NCI-H446 treated with DMSO at 0.1 percent for 48 hours (cell line): ENCODE measurements at regions not wholly inside any gene's neighbourhood (a gene's known extent, or its start where the extent isn't known, plus 50 kb on each side); places are given as distances from the start of the nearest gene placed in this dataset.

Source experiments
- DNase-seq: peaks from one replicate; lab custom pipeline; 2025; lab: John Stamatoyannopoulos, UW

GRCh38 chr6:30806581-30807183 is 62.3 kb upstream of the IER3 start:
- DNase-seq = no peak

DNA sequence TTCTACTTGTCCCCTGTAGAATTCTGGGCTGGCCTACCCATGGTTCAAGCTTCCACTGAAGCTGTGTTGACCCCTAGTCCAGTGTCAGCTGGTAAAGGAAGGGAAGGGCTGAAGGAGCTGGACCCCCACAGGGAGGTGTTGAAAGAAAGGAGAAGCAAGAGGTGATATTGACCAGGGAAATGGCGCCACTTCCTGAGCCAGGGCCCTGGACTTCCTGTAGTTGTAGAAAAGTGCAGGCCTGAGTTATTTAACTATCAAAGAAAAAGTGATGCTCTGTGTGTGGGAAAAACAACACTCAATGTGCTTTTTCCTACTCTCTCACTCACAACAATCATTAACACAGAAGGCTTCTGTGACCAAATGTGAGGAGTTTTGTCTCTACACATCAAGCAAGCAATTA is 60.0 kb upstream of the IER3 start:
- no peak for DNase-seq

GRCh38 chr6:30802731-30803130 is 58.4 kb upstream of the IER3 start:
- DNase-seq = no peak

DNA sequence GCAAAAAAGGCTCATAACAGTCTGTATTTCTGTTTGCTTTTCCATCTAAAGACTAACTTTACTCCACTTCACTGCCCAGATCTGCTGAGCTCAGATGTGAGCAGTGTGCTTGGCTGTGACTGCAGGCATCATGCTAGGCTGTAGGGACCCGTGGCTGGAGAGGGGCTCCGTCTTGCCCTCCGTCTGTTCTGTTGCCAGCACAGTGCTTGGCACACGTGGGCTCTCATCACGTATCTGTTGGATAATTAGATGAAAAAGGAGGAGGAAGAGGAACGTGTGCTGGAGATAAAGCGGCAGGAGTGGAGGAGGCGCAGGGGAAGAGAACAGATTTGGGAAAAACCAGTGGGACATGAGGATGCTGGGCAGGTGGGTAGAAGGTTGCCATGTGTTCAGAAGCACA is 57.6 kb upstream of the IER3 start:
- DNase-seq = no peak

DNA sequence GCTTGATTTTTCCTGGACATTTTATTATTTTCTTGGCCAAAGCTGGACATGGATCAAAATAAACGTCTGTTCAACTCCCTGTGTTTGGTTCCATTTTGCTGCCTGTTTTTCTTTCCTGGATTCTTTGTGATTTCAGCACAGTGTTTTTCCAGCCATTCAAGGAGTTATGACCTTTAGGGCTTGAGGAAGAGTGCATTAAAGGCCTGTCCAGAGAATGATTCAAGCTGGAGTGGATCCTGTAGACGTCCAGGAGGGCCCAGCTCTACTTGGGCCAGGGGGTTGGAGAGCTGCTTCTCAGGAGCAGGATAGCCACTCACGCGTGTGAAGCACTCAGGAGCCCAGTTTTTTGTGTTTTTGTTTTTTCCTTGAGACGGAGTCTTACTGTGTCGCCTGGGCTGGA is 56.5 kb upstream of the IER3 start:
- no peak for DNase-seq

DNA sequence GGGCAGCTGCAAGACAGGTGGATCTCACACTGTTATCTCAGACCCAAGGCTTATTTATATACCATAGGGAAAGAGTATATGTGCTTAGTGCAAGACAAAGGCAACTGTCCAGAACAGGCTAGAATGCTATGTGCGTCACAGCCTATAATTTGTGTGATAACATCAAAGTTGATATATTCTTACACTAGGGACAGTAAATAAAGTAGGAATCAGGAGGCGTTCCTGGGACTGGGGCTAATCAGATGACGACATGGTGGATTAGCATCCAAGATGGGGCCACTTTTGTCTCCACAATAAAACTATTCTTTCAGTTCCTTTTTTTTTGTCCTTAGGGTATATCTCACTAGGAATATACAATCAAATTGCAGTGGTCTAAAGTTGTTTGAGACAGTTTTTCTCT is 54.9 kb upstream of the IER3 start:
- DNase-seq = no peak

- no peak for DNase-seq
Measured at GRCh38 chr6:30798494-30798893, 54.1 kb upstream of the IER3 start.

- DNase-seq = no peak
Measured at GRCh38 chr6:30795549-30796293, 51.4 kb upstream of the IER3 start.
